ENCODE measurements at regions not wholly inside any gene's neighbourhood (a gene's known extent, or its start where the extent isn't known, plus 50 kb on each side); places are given as distances from the start of the nearest gene placed in this dataset.

DNA sequence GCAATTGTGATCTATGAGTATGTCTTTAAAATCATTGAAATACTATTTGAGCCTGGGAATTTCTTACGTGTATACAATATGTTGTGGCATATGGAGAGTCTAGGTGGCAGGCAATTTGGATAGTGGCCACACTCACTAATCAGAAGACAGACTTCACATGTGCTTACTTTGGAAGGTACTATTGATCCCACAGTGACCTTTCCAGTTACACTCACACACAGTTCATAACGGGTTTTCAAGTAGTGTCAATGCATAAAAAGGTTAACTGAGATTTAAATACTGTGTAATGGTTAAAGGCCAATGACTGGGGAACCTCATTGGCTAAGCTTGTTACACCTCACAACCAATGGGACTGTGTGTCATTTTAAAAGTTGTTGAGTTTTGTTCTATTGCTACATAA, 783.2 kb downstream of the RPA4 start:
- Histone ChIP-seq H3K27ac (ENCODE audit: low read depth in 2 of 2, low read length in 2 of 2) (no peak overlapping the region), H3K36me3 (ENCODE audit: control insufficient read depth in 2 of 2, insufficient read depth in 2 of 2, low read length in 2 of 2) (no peaks in the 10 kb centered on the region), H3K4me3 (ENCODE audit: low read length in 2 of 2) (no peak overlapping the region), H3K9ac (ENCODE audit: low read depth in 1 of 2, low read length in 2 of 2) (no peak overlapping the region), H3K9me3 (ENCODE audit: control insufficient read depth in 2 of 2, low read length in 2 of 2) (no peaks in the 10 kb centered on the region), H3K27me3 (ENCODE audit: control insufficient read depth in 2 of 2, insufficient read depth in 2 of 2, low read length in 2 of 2) (no peaks in the 10 kb centered on the region), H3K4me1 (ENCODE audit: control insufficient read depth in 2 of 2, insufficient read depth in 2 of 2, low read length in 2 of 2) (no peaks in the 10 kb centered on the region)

DNA sequence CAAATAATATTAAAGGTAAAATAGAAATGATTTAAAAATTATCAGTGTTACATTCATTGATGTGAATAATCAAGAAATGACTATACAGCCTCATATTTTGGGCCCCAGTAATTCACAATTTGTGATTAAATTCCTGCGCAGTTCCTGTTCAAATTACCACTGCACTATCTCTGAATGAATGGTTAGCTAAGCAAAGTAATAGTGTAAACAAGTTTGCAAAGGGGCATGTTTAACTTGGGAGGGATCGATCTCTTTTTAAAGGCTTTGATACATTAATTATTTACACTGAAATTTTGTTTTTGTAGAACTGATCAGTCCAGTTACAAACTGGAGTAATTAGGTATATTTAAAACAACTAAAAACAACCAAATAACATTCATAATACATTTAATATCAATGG, 784.4 kb downstream of the RPA4 start:
- Histone ChIP-seq H3K36me3 (ENCODE audit: control insufficient read depth in 2 of 2, insufficient read depth in 2 of 2, low read length in 2 of 2) (no peaks in the 10 kb centered on the region), H3K27me3 (ENCODE audit: control insufficient read depth in 2 of 2, insufficient read depth in 2 of 2, low read length in 2 of 2) (no peaks in the 10 kb centered on the region)

DNA sequence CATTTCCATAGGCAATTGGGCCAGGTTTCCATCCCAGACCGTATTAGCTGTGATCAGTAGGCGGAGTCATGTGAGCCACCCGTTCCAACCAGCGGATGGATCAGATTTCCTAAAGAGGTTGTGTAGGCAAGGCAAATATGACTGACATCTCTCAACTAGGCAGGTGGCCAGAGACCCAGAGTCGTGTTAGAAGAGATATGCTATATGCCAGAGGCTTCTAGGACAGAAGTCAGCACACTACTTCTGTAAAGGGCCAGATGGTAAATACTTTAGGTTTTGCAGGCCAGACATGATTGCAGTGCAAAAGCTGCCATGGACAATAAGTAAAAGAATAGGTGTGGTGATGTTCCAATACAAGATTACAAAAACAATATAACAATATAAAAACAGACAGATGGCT, 788.4 kb downstream of the RPA4 start:
- H3K27ac ChIP-seq (ENCODE audit: low read depth in 2 of 2, low read length in 2 of 2), result peak overlapping the region; percentile 13 to 49
- H3K9me3 ChIP-seq (ENCODE audit: control insufficient read depth in 2 of 2, low read length in 2 of 2), result no peaks in the 10 kb centered on the region
- no peaks in the 10 kb centered on the region for H3K4me1 ChIP-seq (ENCODE audit: control insufficient read depth in 2 of 2, insufficient read depth in 2 of 2, low read length in 2 of 2)
- H3K36me3 ChIP-seq (ENCODE audit: control insufficient read depth in 2 of 2, insufficient read depth in 2 of 2, low read length in 2 of 2), result no peaks in the 10 kb centered on the region
- peak overlapping the region in 1 of 2 donors; percentile 10 for H3K4me3 ChIP-seq (ENCODE audit: low read length in 2 of 2)
- H3K9ac ChIP-seq (ENCODE audit: low read depth in 1 of 2, low read length in 2 of 2), result no peak overlapping the region
- H3K27me3 ChIP-seq (ENCODE audit: control insufficient read depth in 2 of 2, insufficient read depth in 2 of 2, low read length in 2 of 2), result no peaks in the 10 kb centered on the region

More for the DNA sequence above, 784.4 kb downstream of the RPA4 start:
- no peak overlapping the region for H3K9ac ChIP-seq (ENCODE audit: low read depth in 1 of 2, low read length in 2 of 2)
- H3K27ac ChIP-seq (ENCODE audit: low read depth in 2 of 2, low read length in 2 of 2), result no peak overlapping the region
- H3K9me3 ChIP-seq (ENCODE audit: control insufficient read depth in 2 of 2, low read length in 2 of 2), result no peaks in the 10 kb centered on the region
- H3K4me3 ChIP-seq (ENCODE audit: low read length in 2 of 2), result no peak overlapping the region
- H3K4me1 ChIP-seq (ENCODE audit: control insufficient read depth in 2 of 2, insufficient read depth in 2 of 2, low read length in 2 of 2), result no peaks in the 10 kb centered on the region

DNA sequence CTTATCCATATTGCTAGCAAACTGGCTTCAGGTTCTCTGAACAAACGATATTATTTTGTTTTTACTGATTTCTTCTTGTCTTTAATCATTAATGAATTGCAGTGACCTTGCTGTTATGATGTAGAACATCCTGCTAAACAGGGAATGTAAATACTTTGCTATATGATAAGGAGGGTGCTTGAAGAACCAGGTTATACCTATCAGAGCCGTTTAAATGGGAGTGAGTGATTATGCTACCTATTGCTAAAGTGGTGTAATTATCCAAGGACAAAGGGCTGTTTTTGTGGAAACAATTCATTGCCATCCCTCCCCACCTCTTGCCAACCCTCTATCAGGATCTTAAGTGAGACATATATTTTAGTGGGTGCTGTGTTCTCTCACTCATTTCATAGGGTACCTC, 788.9 kb downstream of the RPA4 start:
- Histone ChIP-seq H3K9me3 (ENCODE audit: control insufficient read depth in 2 of 2, low read length in 2 of 2) (no peaks in the 10 kb centered on the region), H3K4me1 (ENCODE audit: control insufficient read depth in 2 of 2, insufficient read depth in 2 of 2, low read length in 2 of 2) (no peaks in the 10 kb centered on the region), H3K27ac (ENCODE audit: low read depth in 2 of 2, low read length in 2 of 2) (peak overlapping the region; percentile 46 to 50), H3K9ac (ENCODE audit: low read depth in 1 of 2, low read length in 2 of 2) (no peak overlapping the region), H3K27me3 (ENCODE audit: control insufficient read depth in 2 of 2, insufficient read depth in 2 of 2, low read length in 2 of 2) (no peaks in the 10 kb centered on the region), H3K4me3 (ENCODE audit: low read length in 2 of 2) (no peak overlapping the region), H3K36me3 (ENCODE audit: control insufficient read depth in 2 of 2, insufficient read depth in 2 of 2, low read length in 2 of 2) (no peaks in the 10 kb centered on the region)

DNA sequence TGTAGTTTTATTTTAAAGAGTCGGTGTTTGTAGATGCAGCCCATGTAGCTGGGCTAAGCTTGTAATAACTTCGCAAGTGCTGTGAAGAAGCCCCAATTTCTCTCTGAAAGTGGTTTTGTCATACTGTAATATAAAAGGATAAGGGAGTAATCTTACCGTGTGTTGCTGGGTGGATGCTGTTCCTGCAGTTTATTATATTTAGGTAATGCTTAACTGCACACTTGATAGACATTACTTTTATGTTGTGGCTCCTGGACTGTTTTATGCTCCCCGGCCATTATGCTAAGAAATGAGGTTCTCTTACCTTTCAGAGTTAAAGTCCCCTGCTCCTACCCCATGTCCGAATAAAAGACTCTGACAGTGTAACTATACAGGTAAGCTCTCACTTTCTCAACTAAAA, 789.4 kb downstream of the RPA4 start:
- H3K27ac ChIP-seq (ENCODE audit: low read depth in 2 of 2, low read length in 2 of 2), result peak overlapping the region; percentile 50 to 53
- no peaks in the 10 kb centered on the region for H3K4me1 ChIP-seq (ENCODE audit: control insufficient read depth in 2 of 2, insufficient read depth in 2 of 2, low read length in 2 of 2)
- no peaks in the 10 kb centered on the region for H3K9me3 ChIP-seq (ENCODE audit: control insufficient read depth in 2 of 2, low read length in 2 of 2)
- no peak overlapping the region for H3K4me3 ChIP-seq (ENCODE audit: low read length in 2 of 2)
- no peak overlapping the region for H3K9ac ChIP-seq (ENCODE audit: low read depth in 1 of 2, low read length in 2 of 2)
- H3K27me3 ChIP-seq (ENCODE audit: control insufficient read depth in 2 of 2, insufficient read depth in 2 of 2, low read length in 2 of 2), result no peaks in the 10 kb centered on the region
- H3K36me3 ChIP-seq (ENCODE audit: control insufficient read depth in 2 of 2, insufficient read depth in 2 of 2, low read length in 2 of 2), result no peaks in the 10 kb centered on the region

DNA sequence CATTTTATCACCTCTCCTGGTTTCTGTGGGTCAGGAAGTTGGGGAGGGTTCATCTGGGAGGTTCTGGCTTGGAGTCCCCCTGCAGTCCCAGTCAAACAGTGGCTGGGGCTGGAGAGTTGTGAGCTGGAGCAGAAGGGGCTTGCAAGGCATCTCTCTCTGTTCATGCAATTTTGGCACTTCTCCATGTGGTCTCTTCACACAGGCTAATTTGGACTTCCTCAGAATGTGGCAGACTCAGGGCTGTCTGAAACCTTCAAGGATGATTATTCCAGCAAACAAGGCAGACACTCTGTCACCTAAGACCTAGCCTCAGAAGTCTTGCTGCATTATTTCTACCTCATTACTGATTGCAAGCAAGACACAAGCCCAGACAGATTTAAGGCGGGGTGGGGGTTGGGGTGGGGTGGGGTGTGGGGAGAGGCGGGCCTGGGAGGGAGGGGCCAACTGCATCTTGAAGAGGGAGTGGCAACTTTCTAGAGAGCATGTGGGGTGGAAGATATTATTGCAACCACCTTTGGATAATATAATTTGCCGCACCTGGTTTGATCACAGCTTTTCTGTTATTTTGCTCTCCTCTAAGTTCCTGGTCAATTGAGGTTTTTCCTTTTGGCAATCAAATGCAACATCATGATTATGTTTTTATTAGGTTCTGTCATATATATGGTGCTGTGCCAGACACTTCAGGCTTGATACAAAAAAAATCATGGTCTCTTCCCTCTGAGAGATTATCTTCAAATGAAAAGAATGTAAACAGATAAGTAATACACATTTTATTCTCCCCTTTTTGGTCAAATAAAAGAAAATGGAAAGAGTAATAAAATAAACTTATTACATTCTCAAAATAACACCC, 799.5 kb downstream of the RPA4 start:
- no peaks in the 10 kb centered on the region for H3K27me3 ChIP-seq (ENCODE audit: control insufficient read depth in 2 of 2, insufficient read depth in 2 of 2, low read length in 2 of 2)
- H3K27ac ChIP-seq (ENCODE audit: low read depth in 2 of 2, low read length in 2 of 2), result peak overlapping the region in 1 of 2 donors; percentile 50
- H3K9ac ChIP-seq (ENCODE audit: low read depth in 1 of 2, low read length in 2 of 2), result no peak overlapping the region
- H3K9me3 ChIP-seq (ENCODE audit: control insufficient read depth in 2 of 2, low read length in 2 of 2), result no peaks in the 10 kb centered on the region
- no peaks in the 10 kb centered on the region for H3K4me1 ChIP-seq (ENCODE audit: control insufficient read depth in 2 of 2, insufficient read depth in 2 of 2, low read length in 2 of 2)
- no peaks in the 10 kb centered on the region for H3K36me3 ChIP-seq (ENCODE audit: control insufficient read depth in 2 of 2, insufficient read depth in 2 of 2, low read length in 2 of 2)
- H3K4me3 ChIP-seq (ENCODE audit: low read length in 2 of 2), result no peak overlapping the region

DNA sequence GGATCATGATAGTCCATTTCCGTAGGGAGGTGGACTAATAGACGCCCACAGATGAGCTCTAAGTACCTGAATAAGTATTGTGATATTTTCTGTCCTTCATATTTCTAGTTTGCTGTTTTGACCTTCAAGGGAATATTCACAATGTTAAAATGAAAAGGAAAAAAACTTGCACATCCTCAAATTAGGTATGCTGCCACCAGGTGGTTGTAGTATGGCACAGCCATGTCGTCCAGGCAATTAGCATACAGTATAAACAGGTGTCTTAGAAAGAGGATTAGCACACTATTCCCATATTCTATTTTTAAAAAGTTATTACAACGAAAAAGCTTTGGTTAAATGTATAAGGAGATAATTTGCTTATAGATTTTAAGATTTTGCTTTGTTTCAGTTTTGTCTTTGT, 802.0 kb downstream of the RPA4 start:
- Histone ChIP-seq H3K27me3 (ENCODE audit: control insufficient read depth in 2 of 2, insufficient read depth in 2 of 2, low read length in 2 of 2) (no peaks in the 10 kb centered on the region), H3K4me1 (ENCODE audit: control insufficient read depth in 2 of 2, insufficient read depth in 2 of 2, low read length in 2 of 2) (no peaks in the 10 kb centered on the region), H3K4me3 (ENCODE audit: low read length in 2 of 2) (no peak overlapping the region), H3K9me3 (ENCODE audit: control insufficient read depth in 2 of 2, low read length in 2 of 2) (no peaks in the 10 kb centered on the region), H3K9ac (ENCODE audit: low read depth in 1 of 2, low read length in 2 of 2) (no peak overlapping the region), H3K36me3 (ENCODE audit: control insufficient read depth in 2 of 2, insufficient read depth in 2 of 2, low read length in 2 of 2) (no peaks in the 10 kb centered on the region), H3K27ac (ENCODE audit: low read depth in 2 of 2, low read length in 2 of 2) (no peak overlapping the region)

DNA sequence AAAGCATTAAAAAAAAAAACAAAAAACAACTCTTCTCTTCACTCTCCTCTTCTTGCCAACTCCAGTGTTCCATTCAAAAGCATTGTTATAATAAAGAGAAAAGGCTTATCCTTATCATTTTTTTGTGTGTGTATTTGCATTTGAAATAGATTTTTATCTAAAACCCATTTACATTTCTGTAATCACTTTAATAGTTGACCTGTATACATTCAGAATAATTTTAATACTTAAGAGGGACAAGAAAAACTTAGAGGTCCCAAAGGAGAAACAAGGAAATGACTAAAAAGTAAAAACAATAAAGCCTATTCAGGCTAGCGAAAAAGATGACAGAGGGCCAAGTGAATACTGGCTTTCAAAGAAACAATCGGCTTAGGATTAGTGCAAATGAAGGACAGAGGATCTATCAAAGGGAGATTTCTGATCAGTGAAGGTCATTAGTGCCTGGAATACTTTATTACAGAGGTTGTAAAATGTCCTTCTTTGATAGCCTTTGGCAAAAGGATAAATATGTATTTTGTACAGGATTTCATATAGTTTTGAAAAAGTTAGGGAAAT, 808.3 kb downstream of the RPA4 start:
- Histone ChIP-seq H3K4me3 (ENCODE audit: low read length in 2 of 2) (no peak overlapping the region), H3K36me3 (ENCODE audit: control insufficient read depth in 2 of 2, insufficient read depth in 2 of 2, low read length in 2 of 2) (no peaks in the 10 kb centered on the region), H3K9me3 (ENCODE audit: control insufficient read depth in 2 of 2, low read length in 2 of 2) (no peaks in the 10 kb centered on the region), H3K9ac (ENCODE audit: low read depth in 1 of 2, low read length in 2 of 2) (no peak overlapping the region), H3K4me1 (ENCODE audit: control insufficient read depth in 2 of 2, insufficient read depth in 2 of 2, low read length in 2 of 2) (no peaks in the 10 kb centered on the region), H3K27me3 (ENCODE audit: control insufficient read depth in 2 of 2, insufficient read depth in 2 of 2, low read length in 2 of 2) (no peaks in the 10 kb centered on the region), H3K27ac (ENCODE audit: low read depth in 2 of 2, low read length in 2 of 2) (no peak overlapping the region)

DNA sequence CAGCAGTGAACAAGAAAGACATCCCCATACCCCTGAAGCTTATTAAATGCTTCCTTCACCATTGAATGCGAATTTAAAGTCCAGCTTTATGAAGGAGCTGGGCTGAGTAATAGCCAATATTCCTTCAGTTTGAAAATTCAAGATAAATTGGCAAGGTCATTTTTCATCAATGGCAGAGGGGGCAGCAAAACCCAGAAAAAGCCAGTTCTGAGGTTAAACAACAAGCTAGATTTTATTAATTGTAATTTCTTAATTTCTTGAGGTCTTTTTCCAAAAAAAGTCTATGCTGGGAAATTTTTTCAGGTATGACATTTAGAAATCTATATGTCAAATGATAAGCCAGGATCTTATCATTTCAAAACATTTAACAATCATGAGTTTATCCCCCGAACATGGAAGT, 808.9 kb downstream of the RPA4 start:
- H3K36me3 ChIP-seq (ENCODE audit: control insufficient read depth in 2 of 2, insufficient read depth in 2 of 2, low read length in 2 of 2), result no peaks in the 10 kb centered on the region
- no peak overlapping the region for H3K9ac ChIP-seq (ENCODE audit: low read depth in 1 of 2, low read length in 2 of 2)
- no peaks in the 10 kb centered on the region for H3K4me1 ChIP-seq (ENCODE audit: control insufficient read depth in 2 of 2, insufficient read depth in 2 of 2, low read length in 2 of 2)
- H3K4me3 ChIP-seq (ENCODE audit: low read length in 2 of 2), result no peak overlapping the region
- H3K27ac ChIP-seq (ENCODE audit: low read depth in 2 of 2, low read length in 2 of 2), result no peak overlapping the region
- H3K9me3 ChIP-seq (ENCODE audit: control insufficient read depth in 2 of 2, low read length in 2 of 2), result no peaks in the 10 kb centered on the region
- no peaks in the 10 kb centered on the region for H3K27me3 ChIP-seq (ENCODE audit: control insufficient read depth in 2 of 2, insufficient read depth in 2 of 2, low read length in 2 of 2)

DNA sequence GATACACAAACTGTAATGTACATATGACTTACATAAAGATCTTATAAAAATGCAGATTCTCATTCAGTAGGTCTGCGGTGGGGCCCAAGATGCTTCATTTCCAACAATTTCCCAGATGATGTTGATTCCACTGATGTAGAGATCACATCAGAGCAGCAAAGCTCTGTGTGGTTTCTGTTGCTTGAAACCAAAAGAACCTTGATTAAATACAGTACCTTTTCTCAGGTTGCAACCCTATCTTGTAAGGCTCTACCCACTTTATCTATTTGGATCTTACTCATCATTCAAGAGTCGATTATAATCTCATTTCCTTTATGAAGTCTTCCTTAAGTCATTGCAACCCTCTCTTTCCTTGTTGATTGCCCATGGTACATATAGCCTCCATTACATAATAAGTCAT, 816.8 kb downstream of the RPA4 start:
- Histone ChIP-seq H3K4me3 (ENCODE audit: low read length in 2 of 2) (no peak overlapping the region), H3K36me3 (ENCODE audit: control insufficient read depth in 2 of 2, insufficient read depth in 2 of 2, low read length in 2 of 2) (no peaks in the 10 kb centered on the region), H3K27ac (ENCODE audit: low read depth in 2 of 2, low read length in 2 of 2) (no peak overlapping the region), H3K9me3 (ENCODE audit: control insufficient read depth in 2 of 2, low read length in 2 of 2) (no peaks in the 10 kb centered on the region), H3K27me3 (ENCODE audit: control insufficient read depth in 2 of 2, insufficient read depth in 2 of 2, low read length in 2 of 2) (peaks cover 0 to 2% of the 10 kb centered on the region in 2 donors), H3K4me1 (ENCODE audit: control insufficient read depth in 2 of 2, insufficient read depth in 2 of 2, low read length in 2 of 2) (no peaks in the 10 kb centered on the region), H3K9ac (ENCODE audit: low read depth in 1 of 2, low read length in 2 of 2) (no peak overlapping the region)

Measured in mucosa of rectum (tissue), 2 donors.